Right ventricle myocardium superior (tissue), 1 donor: ENCODE measurements at regions not wholly inside any gene's neighbourhood (a gene's known extent, or its start where the extent isn't known, plus 50 kb on each side); places are given as distances from the start of the nearest gene placed in this dataset.

Source experiments
- ATAC-seq: fragments of 200-7000 bp; cut with Tn5 transposase; one replicate; pipeline ENCODE4 v1.9.1; 2020; ENCODE audit warnings: mild to moderate bottlenecking; ENCODE audit not compliant: poor library complexity
- DNase-seq: peaks from one replicate; pipeline ENCODE4 v3.0.0-alpha.2; 2020
- intact Hi-C: fragments of 100-400 bp; cut with DNase I; formaldehyde crosslinking; loops from one replicate; pipeline ENCODE4 v1.11.2; 2022
- donor health status: DM: no; HTN: yes; CAD: no; lungs with severe emphysema.

- DNase-seq (no peak), ATAC-seq (no peak)
- intact Hi-C loops: no loop called here
Measured at GRCh38 chr18:78739882-78740677, 239.5 kb upstream of the SALL3 start.

- DNase-seq: no peak
- intact Hi-C loops: no loop called here
- no peak for ATAC-seq
Measured at GRCh38 chr18:78740876-78741275, 238.7 kb upstream of the SALL3 start.

- intact Hi-C loops: no loop called here
- no peak for ATAC-seq
- DNase-seq: no peak
Measured at GRCh38 chr18:78741381-78742217, 238.0 kb upstream of the SALL3 start.

GRCh38 chr18:78742218-78742745 lies 237.3 kb upstream of the SALL3 start:
- no peak for ATAC-seq
- DNase-seq: no peak
- intact Hi-C loops: no loop called here

- intact Hi-C loops: no loop called here
- ATAC-seq (no peak), DNase-seq (no peak)
Measured at GRCh38 chr18:78743078-78743477, 236.5 kb upstream of the SALL3 start.

GRCh38 chr18:78751664-78752063 lies 228.0 kb upstream of the SALL3 start:
- DNase-seq (no peak), ATAC-seq (no peak)
- intact Hi-C loops: no loop called here

- no peak for DNase-seq
- intact Hi-C loops: no loop called here
Measured at GRCh38 chr18:78753240-78753639, 226.4 kb upstream of the SALL3 start.

GRCh38 chr18:78754311-78755043 lies 225.1 kb upstream of the SALL3 start:
- no peak for ATAC-seq
- intact Hi-C loops: no loop called here
- no peak for DNase-seq

More at GRCh38 chr18:78753240-78753639, 226.4 kb upstream of the SALL3 start:
- no peak for ATAC-seq

GRCh38 chr18:78757014-78757413 lies 222.6 kb upstream of the SALL3 start:
- intact Hi-C loops: no loop called here
- DNase-seq (no peak), ATAC-seq (no peak)

- intact Hi-C loops: no loop called here
- ATAC-seq (no peak), DNase-seq (no peak)
Measured at GRCh38 chr18:78758496-78758895, 221.1 kb upstream of the SALL3 start.

- intact Hi-C loops: no loop called here
- DNase-seq (no peak), ATAC-seq (no peak)
Measured at GRCh38 chr18:78762753-78763152, 216.9 kb upstream of the SALL3 start.

GRCh38 chr18:78764544-78764943 lies 215.1 kb upstream of the SALL3 start:
- ATAC-seq: no peak
- intact Hi-C loops: no loop called here
- DNase-seq: no peak

- intact Hi-C loops: no loop called here
- no peak for DNase-seq
- ATAC-seq: no peak
Measured at GRCh38 chr18:78765142-78765541, 214.5 kb upstream of the SALL3 start.

GRCh38 chr18:78765637-78766281 lies 213.9 kb upstream of the SALL3 start:
- DNase-seq: no peak

GRCh38 chr18:78766651-78767533 lies 212.7 kb upstream of the SALL3 start:
- intact Hi-C loops: no loop called here
- no peak for DNase-seq
- no peak for ATAC-seq

More at GRCh38 chr18:78765637-78766281, 213.9 kb upstream of the SALL3 start:
- ATAC-seq: no peak
- intact Hi-C loops: no loop called here

- intact Hi-C loops: no loop called here
- ATAC-seq (no peak), DNase-seq (no peak)
Measured at GRCh38 chr18:78767648-78768071, 212.0 kb upstream of the SALL3 start.

GRCh38 chr18:78768221-78768620 lies 211.4 kb upstream of the SALL3 start:
- no peak for ATAC-seq
- DNase-seq: no peak
- intact Hi-C loops: no loop called here
